ENCODE measurements at regions not wholly inside any gene's neighbourhood (a gene's known extent, or its start where the extent isn't known, plus 50 kb on each side); places are given as distances from the start of the nearest gene placed in this dataset.

DNA sequence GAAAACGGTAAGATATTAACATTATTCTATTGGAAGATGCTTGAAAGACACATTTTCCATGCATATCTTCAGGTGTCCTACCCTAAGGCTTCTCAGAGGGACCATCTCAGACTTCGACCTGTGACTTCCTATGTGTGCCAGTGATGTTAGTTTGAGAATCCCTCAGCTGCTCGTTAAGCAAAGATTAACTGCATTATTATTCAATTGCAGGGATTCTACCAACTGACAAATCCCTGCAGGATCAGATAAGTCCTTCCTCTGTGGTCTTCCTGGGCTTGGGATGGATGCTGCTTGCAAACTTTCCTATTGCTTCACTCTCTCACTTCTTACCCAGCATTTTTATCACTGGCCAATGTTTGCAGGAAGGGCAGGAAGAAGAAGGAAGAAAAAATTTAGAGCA is 83.0 kb upstream of the PPARGC1A start:
- H4K20me1 ChIP-seq (replicated peaks; ENCODE audit: control insufficient read depth, extremely low read depth, insufficient read depth, low read length): no peaks in the 10 kb centered on the region
- H3K9me1 ChIP-seq (replicated peaks; ENCODE audit: control insufficient read depth, extremely low read depth, insufficient read depth, low read length): no peaks in the 10 kb centered on the region
- H3K4me3 ChIP-seq (replicated peaks in 1 of 3; ENCODE audit: insufficient read depth in 1 of 3, low read depth in 1 of 3, low read length in 3 of 3): no peak overlapping the region
- dilution Hi-C loops (cut with MboI; ENCODE audit: extremely low pct_ligation_motif_present, low sequenced_read_pairs): no loop called here
- intact Hi-C loops (cut with micrococcal nuclease): no loop called here
- TF ChIP-seq EZH2 (IDR thresholded peaks at IDR 0.05; ENCODE audit: borderline replicate concordance, low read depth, low read length, severe bottlenecking) (no peak), POLR2A (IDR thresholded peaks at IDR 0.05; ENCODE audit: low read depth, low read length) (no peak)
- no peak overlapping the region for H2AFZ ChIP-seq (ENCODE audit: low read depth, low read length)
- CTCF ChIA-PET: no interaction called here
- POLR2A ChIA-PET: no interaction called here
- H3K27me3 ChIP-seq (ENCODE audit: control insufficient read depth in 2 of 2, insufficient read depth in 2 of 2, low read length in 2 of 2): no peaks in the 10 kb centered on the region
- no peaks in the 10 kb centered on the region for H3K79me2 ChIP-seq (ENCODE audit: control insufficient read depth, insufficient read depth, low read length)
- H3K4me2 ChIP-seq (ENCODE audit: insufficient read depth, low read length): no peak overlapping the region
- H3K4me1 ChIP-seq (ENCODE audit: control insufficient read depth, extremely low read depth, insufficient read depth, low read length): no peaks in the 10 kb centered on the region
- DNase-seq (ENCODE audit: low read depth, low spot score) (no peak), FAIRE-seq (no peak)
- no peak overlapping the region for H3K9ac ChIP-seq (replicated peaks; ENCODE audit: extremely low read depth, insufficient read depth, low read length)
- no TSS peak for BruUV-seq (replicated peaks)
- H3K9me3 ChIP-seq (replicated peaks; ENCODE audit: control insufficient read depth, insufficient read depth, low read length): no peaks in the 10 kb centered on the region
- H3K27ac ChIP-seq (ENCODE audit: insufficient read depth, low read depth, low read length): no peak overlapping the region
- no peaks in the 10 kb centered on the region for H3K36me3 ChIP-seq (ENCODE audit: control insufficient read depth in 2 of 2, extremely low read depth in 1 of 2, insufficient read depth in 2 of 2, low read length in 2 of 2)

DNA sequence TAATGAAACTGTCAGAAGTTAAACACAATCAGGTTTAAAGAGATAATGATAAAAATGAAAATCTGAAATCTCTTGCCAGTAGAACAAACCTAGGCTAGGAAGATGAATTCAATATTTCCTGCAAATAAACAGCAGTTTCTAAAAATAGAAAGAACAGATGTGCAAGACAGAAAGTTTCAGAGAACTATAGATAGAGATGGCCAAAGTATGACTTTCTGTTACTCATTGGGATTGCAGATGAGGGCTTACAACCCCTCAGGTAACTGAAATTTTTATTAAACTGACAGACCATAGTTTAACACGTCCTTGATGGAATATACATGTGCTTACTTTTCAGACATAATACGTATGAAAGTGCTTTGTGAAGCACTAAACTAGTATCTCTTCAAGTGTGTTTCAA is 82.3 kb upstream of the PPARGC1A start:
- Histone ChIP-seq H3K9me1 (replicated peaks; ENCODE audit: control insufficient read depth, extremely low read depth, insufficient read depth, low read length) (no peaks in the 10 kb centered on the region), H3K36me3 (ENCODE audit: control insufficient read depth in 2 of 2, extremely low read depth in 1 of 2, insufficient read depth in 2 of 2, low read length in 2 of 2) (no peaks in the 10 kb centered on the region), H3K79me2 (ENCODE audit: control insufficient read depth, insufficient read depth, low read length) (no peaks in the 10 kb centered on the region), H3K9ac (replicated peaks; ENCODE audit: extremely low read depth, insufficient read depth, low read length) (no peak overlapping the region), H3K4me2 (ENCODE audit: insufficient read depth, low read length) (no peak overlapping the region), H3K27ac (ENCODE audit: insufficient read depth, low read depth, low read length) (no peak overlapping the region), H2AFZ (ENCODE audit: low read depth, low read length) (no peak overlapping the region), H3K4me3 (replicated peaks in 1 of 3; ENCODE audit: insufficient read depth in 1 of 3, low read depth in 1 of 3, low read length in 3 of 3) (no peak overlapping the region), H4K20me1 (replicated peaks; ENCODE audit: control insufficient read depth, extremely low read depth, insufficient read depth, low read length) (no peaks in the 10 kb centered on the region), H3K27me3 (ENCODE audit: control insufficient read depth in 2 of 2, insufficient read depth in 2 of 2, low read length in 2 of 2) (no peaks in the 10 kb centered on the region), H3K9me3 (replicated peaks; ENCODE audit: control insufficient read depth, insufficient read depth, low read length) (no peaks in the 10 kb centered on the region), H3K4me1 (ENCODE audit: control insufficient read depth, extremely low read depth, insufficient read depth, low read length) (no peaks in the 10 kb centered on the region)
- BruUV-seq (replicated peaks): no TSS peak
- FAIRE-seq (no peak), DNase-seq (ENCODE audit: low read depth, low spot score) (no peak)
- ChIA-PET POLR2A (no interaction called here), CTCF (no interaction called here)
- dilution Hi-C loops (cut with MboI; ENCODE audit: extremely low pct_ligation_motif_present, low sequenced_read_pairs) (no loop called here), intact Hi-C loops (cut with micrococcal nuclease) (no loop called here)
- TF ChIP-seq EZH2 (IDR thresholded peaks at IDR 0.05; ENCODE audit: borderline replicate concordance, low read depth, low read length, severe bottlenecking) (no peak), POLR2A (IDR thresholded peaks at IDR 0.05; ENCODE audit: low read depth, low read length) (no peak), FOS (IDR thresholded peaks at IDR 0.05; ENCODE audit: borderline replicate concordance, insufficient read depth, low read length) (no peak), JUN (IDR thresholded peaks at IDR 0.05; ENCODE audit: borderline replicate concordance, insufficient read depth, insufficient read length, low read depth) (no peak), MYC (IDR thresholded peaks at IDR 0.05; ENCODE audit: low read depth, low read length) (no peak), POLR2AphosphoS5 (IDR thresholded peaks at IDR 0.05; ENCODE audit: insufficient read depth, low read depth, low read length) (no peak), GATA2 (IDR thresholded peaks at IDR 0.05; ENCODE audit: insufficient read depth, insufficient read length, low read depth, low read length) (no peak)
- TF ChIP-seq, protein P1, sequence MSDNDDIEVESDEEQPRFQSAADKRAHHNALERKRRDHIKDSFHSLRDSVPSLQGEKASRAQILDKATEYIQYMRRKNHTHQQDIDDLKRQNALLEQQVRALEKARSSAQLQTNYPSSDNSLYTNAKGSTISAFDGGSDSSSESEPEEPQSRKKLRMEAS (IDR thresholded peaks at IDR 0.05; ENCODE audit: insufficient read depth, insufficient read length): no peak
- TF ChIP-seq, protein P2, sequence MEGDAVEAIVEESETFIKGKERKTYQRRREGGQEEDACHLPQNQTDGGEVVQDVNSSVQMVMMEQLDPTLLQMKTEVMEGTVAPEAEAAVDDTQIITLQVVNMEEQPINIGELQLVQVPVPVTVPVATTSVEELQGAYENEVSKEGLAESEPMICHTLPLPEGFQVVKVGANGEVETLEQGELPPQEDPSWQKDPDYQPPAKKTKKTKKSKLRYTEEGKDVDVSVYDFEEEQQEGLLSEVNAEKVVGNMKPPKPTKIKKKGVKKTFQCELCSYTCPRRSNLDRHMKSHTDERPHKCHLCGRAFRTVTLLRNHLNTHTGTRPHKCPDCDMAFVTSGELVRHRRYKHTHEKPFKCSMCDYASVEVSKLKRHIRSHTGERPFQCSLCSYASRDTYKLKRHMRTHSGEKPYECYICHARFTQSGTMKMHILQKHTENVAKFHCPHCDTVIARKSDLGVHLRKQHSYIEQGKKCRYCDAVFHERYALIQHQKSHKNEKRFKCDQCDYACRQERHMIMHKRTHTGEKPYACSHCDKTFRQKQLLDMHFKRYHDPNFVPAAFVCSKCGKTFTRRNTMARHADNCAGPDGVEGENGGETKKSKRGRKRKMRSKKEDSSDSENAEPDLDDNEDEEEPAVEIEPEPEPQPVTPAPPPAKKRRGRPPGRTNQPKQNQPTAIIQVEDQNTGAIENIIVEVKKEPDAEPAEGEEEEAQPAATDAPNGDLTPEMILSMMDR (IDR thresholded peaks at IDR 0.05; ENCODE audit: extremely low read depth in 1 of 2, insufficient read depth in 1 of 2, low read depth in 1 of 2, low read length in 2 of 2): no peak

Measured in endothelial cell of umbilical vein (primary cell).